IPS-15b (cell line): ENCODE measurements at regions not wholly inside any gene's neighbourhood (a gene's known extent, or its start where the extent isn't known, plus 50 kb on each side); places are given as distances from the start of the nearest gene placed in this dataset.
"Not testable (repeated sequence)": the region's sequence is repeated elsewhere in the genome, so short reads cannot be mapped to it uniquely, and the experiment has no call there.

Experiments used
- H3K27me3 ChIP-seq: one replicate; pipeline ENCODE4 v1.6.1; 2013; ENCODE audit warnings: low read length; ENCODE audit not compliant: control insufficient read depth, insufficient read depth
- H3K36me3 ChIP-seq: one replicate; pipeline ENCODE4 v1.6.1; 2013; ENCODE audit warnings: low read length; ENCODE audit not compliant: control insufficient read depth, insufficient read depth
- H3K4me1 ChIP-seq: one replicate; pipeline ENCODE4 v1.6.1; 2013; ENCODE audit warnings: mild to moderate bottlenecking, low read length; ENCODE audit not compliant: control insufficient read depth, insufficient read depth
- H3K4me3 ChIP-seq: one replicate; pipeline ENCODE4 v1.5.1; 2013; ENCODE audit warnings: low read depth, low read length
- H3K9ac ChIP-seq: one replicate; pipeline ENCODE4 v1.6.1; 2013; ENCODE audit warnings: low read depth, mild to moderate bottlenecking, low read length
- H3K9me3 ChIP-seq: one replicate; pipeline ENCODE4 v1.6.1; 2013; ENCODE audit warnings: mild to moderate bottlenecking, low read length; ENCODE audit not compliant: control insufficient read depth, insufficient read depth

DNA sequence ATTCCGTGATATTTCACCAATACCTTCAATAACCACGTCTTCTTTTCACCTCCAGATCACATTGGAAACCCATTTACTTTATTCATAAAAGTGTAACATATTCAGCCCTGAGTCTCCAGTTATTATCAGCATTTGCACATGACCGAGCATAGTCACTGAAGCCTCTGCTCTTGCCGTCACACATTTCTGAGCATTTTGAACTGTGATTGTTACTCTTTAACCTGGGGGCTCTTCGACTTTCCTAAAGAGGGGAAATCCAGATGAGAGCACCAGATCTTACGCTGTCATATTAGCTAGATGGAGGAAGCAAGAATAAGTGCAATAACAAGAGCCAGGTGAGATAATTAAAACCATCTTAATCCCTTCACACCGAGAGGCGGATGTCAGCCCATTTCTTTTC is 260.0 kb upstream of the NRP1 start:
- no peaks in the 10 kb centered on the region for H3K4me1 ChIP-seq
- H3K36me3 ChIP-seq = no peaks in the 10 kb centered on the region

DNA sequence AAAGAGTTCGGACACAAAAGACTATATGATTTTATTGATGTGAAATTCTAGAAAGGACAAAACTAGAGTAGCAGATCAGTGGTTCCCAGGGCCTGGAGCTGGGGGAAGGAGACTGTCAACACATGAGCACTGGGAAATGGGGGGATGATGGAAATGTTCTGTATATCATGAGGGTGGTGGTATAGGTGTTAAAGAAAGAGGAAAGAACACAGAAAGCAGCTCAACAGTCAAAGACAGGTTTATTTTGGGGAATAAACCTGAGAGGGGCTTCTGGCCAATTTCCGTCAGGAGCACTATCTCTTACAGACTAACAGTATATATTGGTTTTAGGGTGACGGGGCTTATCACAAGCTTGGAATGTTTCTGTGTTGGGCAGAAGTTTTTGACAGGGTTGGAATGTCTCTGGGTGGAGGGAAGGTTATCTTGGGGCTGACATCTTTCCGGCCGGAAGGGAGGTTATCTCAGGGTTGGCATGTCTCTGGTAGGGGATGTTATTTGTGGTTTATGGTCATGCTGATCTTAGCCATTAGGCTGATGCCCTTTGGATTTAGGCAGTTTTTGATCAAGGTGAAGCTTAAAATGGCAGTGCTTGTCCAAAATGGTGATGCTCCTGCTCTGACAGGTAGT is 254.6 kb upstream of the NRP1 start:
- Histone ChIP-seq H3K4me3 (no peak overlapping the region), H3K9me3 (peaks cover 6% of the 10 kb centered on the region), H3K36me3 (no peaks in the 10 kb centered on the region), H3K27me3 (no peaks in the 10 kb centered on the region), H3K9ac (no peak overlapping the region), H3K4me1 (no peaks in the 10 kb centered on the region)

More for the DNA sequence above, 260.0 kb upstream of the NRP1 start:
- H3K4me3 ChIP-seq = no peak overlapping the region
- H3K9me3 ChIP-seq = no peaks in the 10 kb centered on the region
- H3K27me3 ChIP-seq = no peaks in the 10 kb centered on the region
- H3K9ac ChIP-seq = no peak overlapping the region

DNA sequence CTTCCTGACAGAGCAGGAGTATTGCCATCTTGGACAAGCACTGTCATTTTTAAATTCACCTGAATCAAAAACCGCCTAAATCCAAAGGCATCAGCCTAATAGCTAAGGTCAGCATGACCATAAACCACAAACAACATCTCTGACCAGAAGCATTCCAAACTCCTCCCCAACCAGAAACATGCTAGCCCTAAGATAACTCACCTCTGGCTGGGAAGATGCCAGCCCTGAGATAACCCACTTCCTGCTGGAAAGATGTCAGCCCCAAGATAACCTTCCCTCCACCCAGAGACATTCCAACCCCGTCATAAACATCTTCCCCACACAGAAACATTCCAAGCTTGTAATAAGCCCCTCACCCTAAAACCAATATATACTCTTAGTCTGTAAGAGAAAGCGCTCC is 250.1 kb upstream of the NRP1 start:
- not testable (repeated sequence) for H3K36me3 ChIP-seq, H3K9ac ChIP-seq, H3K27me3 ChIP-seq, H3K9me3 ChIP-seq, H3K4me3 ChIP-seq, H3K4me1 ChIP-seq

DNA sequence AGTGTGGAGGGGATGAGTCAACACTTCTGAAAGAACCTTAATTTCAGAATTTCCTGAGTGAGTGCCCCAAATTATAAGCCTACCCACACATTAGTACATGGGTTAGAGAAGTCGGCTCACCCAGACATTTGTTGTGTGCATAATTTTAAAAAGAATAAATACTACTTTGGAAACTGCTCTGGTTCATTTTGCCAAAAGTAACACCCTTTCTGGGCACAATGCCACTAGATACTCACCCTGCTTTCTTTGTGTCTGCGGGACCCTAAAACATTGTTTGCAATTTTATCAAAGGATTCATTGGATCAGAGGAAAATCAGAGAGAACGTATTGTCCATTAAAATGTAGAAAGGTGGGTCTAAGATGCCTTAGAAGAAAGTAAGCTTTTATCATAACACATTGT is 245.5 kb upstream of the NRP1 start:
- Histone ChIP-seq H3K9me3 (no peaks in the 10 kb centered on the region), H3K4me3 (no peak overlapping the region), H3K9ac (no peak overlapping the region), H3K4me1 (no peaks in the 10 kb centered on the region), H3K36me3 (no peaks in the 10 kb centered on the region), H3K27me3 (no peaks in the 10 kb centered on the region)

DNA sequence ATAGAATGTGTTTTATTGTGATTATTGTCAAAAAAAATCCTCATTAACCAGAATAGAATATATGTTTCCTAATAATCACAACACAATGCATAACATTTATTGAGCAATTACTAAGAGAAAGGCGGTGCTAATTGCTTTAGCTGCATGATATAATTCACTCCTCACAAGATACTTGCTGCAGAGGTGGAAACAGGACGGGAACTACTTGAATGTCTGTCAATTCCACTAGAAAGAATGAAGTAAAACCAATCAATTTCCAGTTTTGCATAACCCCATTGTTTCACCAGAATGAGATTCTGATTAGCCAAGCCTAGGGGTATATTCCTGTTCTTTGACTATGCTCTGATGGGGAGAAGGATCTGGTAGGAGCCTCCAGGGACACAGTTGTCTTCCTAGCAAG is 239.1 kb upstream of the NRP1 start:
- Histone ChIP-seq H3K9ac (no peak overlapping the region), H3K36me3 (no peaks in the 10 kb centered on the region), H3K4me3 (no peak overlapping the region), H3K4me1 (no peaks in the 10 kb centered on the region), H3K27me3 (no peaks in the 10 kb centered on the region), H3K9me3 (no peaks in the 10 kb centered on the region)

DNA sequence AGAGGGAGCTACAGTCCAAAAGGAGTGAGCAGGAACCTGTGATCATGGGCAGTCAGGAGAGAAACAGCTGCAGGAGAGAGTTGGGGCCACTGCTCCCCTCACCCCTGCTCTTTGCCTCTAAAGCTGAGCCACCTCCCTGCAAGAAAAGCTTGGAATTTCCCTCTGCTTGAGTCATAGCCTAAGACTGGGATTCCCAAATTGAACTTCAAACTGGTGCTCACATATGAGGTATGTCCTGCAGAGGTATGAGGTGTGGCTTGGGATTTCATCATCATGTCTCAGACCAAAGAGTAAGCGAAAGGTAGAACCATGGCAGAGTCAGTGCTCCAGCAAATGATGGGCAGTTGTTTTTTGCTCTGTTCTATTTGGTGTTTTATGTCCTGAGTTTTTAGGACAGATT is 237.1 kb upstream of the NRP1 start:
- H3K4me3 ChIP-seq = no peak overlapping the region
- no peaks in the 10 kb centered on the region for H3K4me1 ChIP-seq
- no peaks in the 10 kb centered on the region for H3K36me3 ChIP-seq
- H3K27me3 ChIP-seq = no peaks in the 10 kb centered on the region
- H3K9ac ChIP-seq = no peak overlapping the region
- no peaks in the 10 kb centered on the region for H3K9me3 ChIP-seq

DNA sequence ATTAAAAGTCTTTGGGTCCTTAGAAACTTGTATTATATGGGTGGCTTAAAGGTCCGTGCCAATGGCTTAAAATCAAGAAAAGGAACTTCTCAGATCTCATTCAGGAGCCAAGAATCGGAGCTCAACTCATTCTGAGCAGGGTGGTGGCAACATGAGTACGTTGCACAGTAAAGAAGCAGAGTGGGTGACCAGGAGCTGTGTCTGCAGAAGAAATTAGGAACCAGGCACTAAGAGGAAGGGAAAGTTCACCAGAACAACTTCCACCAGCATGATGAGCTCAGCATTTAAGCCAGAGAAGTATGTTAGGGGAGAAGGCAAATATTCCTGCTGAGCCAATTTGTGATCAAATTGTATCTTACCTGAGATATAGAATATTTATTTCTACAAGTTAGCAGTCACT is 236.0 kb upstream of the NRP1 start:
- Histone ChIP-seq H3K4me3 (no peak overlapping the region), H3K9me3 (no peaks in the 10 kb centered on the region), H3K4me1 (peaks cover 6% of the 10 kb centered on the region), H3K27me3 (no peaks in the 10 kb centered on the region), H3K9ac (no peak overlapping the region), H3K36me3 (no peaks in the 10 kb centered on the region)

DNA sequence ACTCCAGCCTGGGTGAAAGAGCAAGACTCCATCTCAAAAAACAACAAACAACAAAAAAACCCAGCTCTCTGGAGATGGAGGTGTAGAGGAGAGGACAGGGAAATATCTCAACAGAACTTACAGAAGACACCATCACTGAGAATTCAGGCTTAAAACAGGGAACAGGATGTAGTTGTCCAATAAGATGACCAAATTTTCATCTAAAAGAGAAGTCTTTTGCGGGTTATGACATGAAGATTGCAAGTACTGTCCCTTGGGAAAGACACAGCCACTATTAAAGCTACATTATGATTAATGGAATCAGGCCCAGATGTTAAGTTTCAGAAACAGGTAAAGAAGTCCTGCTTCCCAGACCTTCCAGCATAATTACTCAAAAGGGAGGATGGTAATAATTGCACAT is 235.2 kb upstream of the NRP1 start:
- Histone ChIP-seq H3K36me3 (no peaks in the 10 kb centered on the region), H3K4me3 (no peak overlapping the region), H3K9ac (no peak overlapping the region), H3K9me3 (no peaks in the 10 kb centered on the region), H3K27me3 (no peaks in the 10 kb centered on the region), H3K4me1 (peaks cover 6% of the 10 kb centered on the region)

DNA sequence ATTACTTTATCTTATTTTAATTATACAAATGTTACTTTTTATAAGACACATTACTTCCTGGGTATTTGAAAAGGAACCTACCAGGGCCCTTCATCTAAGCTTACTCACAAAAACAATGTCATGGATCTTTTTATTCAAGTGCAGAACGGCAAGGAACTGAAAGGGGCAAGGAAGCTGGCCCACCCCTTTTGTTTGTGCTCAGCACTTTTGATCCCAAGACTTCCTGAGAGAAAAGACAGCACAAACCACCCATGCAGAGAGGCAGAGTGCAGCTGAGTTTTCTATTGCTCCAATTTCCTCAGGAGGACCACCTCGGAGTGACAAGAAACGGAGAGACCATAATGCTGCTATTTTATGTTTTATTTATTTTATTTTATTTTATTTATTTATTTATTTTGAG is 232.0 kb upstream of the NRP1 start:
- H3K36me3 ChIP-seq = no peaks in the 10 kb centered on the region
- H3K27me3 ChIP-seq = no peaks in the 10 kb centered on the region
- H3K4me1 ChIP-seq = peaks cover 6% of the 10 kb centered on the region
- no peak overlapping the region for H3K9ac ChIP-seq
- no peak overlapping the region for H3K4me3 ChIP-seq
- H3K9me3 ChIP-seq = no peaks in the 10 kb centered on the region

DNA sequence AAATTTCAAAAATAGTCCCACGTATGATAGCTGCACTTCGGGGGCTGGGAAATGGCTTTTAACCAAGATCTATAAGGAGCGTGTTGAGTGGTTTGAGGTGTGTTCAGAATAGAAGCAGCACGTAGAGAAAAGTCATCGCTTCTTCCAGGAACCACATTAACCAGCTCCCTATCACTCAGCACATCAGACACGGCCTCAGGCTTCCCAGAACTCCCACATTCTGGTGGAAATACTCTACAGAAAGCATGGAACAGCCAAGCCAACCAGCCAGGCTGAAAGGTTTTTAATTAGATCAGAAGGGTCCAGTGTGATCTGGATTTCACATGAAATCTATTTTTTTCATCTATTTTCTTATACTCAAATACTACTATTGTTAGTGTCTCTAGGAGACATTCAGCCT is 231.5 kb upstream of the NRP1 start:
- no peaks in the 10 kb centered on the region for H3K9me3 ChIP-seq
- H3K4me1 ChIP-seq = peaks cover 6% of the 10 kb centered on the region
- H3K36me3 ChIP-seq = no peaks in the 10 kb centered on the region
- no peak overlapping the region for H3K4me3 ChIP-seq
- H3K9ac ChIP-seq = no peak overlapping the region
- no peaks in the 10 kb centered on the region for H3K27me3 ChIP-seq

DNA sequence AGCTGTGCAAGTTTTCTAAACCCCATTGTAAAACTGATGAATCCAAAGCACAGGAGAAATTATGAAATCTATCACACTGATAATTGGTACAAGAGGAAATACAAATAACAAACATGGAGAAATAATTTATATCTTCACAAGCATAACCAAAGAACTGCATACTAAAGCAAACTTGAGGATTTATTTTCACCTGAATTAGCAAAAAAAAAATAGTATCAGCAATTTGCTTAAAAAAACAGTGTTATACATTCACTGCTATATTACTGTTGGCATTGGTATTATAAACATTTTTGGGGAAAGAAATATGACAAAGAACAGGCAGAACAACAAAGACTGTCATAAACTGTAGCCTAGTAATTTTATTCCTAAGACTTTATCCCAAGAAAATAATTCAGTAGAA is 230.8 kb upstream of the NRP1 start:
- no peaks in the 10 kb centered on the region for H3K27me3 ChIP-seq
- H3K9me3 ChIP-seq = no peaks in the 10 kb centered on the region
- no peak overlapping the region for H3K4me3 ChIP-seq
- H3K9ac ChIP-seq = no peak overlapping the region
- H3K4me1 ChIP-seq = peaks cover 6% of the 10 kb centered on the region
- H3K36me3 ChIP-seq = no peaks in the 10 kb centered on the region

DNA sequence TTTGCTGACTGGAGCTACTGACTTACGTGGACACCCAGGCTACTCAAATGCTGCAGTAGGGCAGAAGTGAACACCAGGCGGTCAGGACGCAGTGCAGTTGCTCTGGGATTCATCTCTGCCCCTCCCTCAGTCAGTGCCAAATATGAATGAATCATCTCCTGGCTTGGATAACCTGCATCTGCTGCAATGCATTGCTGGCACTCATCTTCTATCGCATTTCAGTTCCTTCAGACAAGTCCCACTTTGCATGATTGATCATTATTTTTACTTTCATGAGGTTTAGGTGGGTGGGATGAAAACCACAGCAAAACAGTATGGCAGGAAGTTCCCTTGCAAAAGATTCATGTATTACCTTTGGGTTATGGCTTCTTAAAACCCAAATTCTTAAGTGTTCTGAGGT is 224.6 kb upstream of the NRP1 start:
- Histone ChIP-seq H3K9ac (no peak overlapping the region), H3K4me3 (no peak overlapping the region), H3K4me1 (no peaks in the 10 kb centered on the region), H3K36me3 (no peaks in the 10 kb centered on the region), H3K9me3 (no peaks in the 10 kb centered on the region), H3K27me3 (no peaks in the 10 kb centered on the region)
